H1 (cell line): ENCODE measurements at regions not wholly inside any gene's neighbourhood (a gene's known extent, or its start where the extent isn't known, plus 50 kb on each side); places are given as distances from the start of the nearest gene placed in this dataset.

Experiments used
- CTCF ChIA-PET: fragments of 300-600 bp; sonication (Branson Sonifier 250); formaldehyde crosslinking; loops from one replicate; lab custom pipeline; 2021; ENCODE audit not compliant: partially characterized antibody; lab: Charles Lee
- POLR2A ChIA-PET: fragments of 300-600 bp; sonication (Branson Sonifier 250); formaldehyde crosslinking; loops from one replicate; lab custom pipeline; 2021; ENCODE audit warnings: inconsistent platforms; ENCODE audit not compliant: partially characterized antibody; lab: Charles Lee
- DNase-seq, 2 experiments: peaks; one replicate each; pipeline versions ENCODE4 v3.0.0 to v3.0.0-alpha.2; 2010 to 2022; ENCODE audit warnings: low spot score in 2 of 2, low read depth in 1 of 2, mixed read lengths in 1 of 2
- FAIRE-seq: peaks from 2 replicates; lab custom pipeline; 2011; peaks lifted over from hg19 to GRCh38; lab: Jason Lieb, UNC
- H2AFZ ChIP-seq: 2 replicates; pipeline ENCODE4 v1.8.1; 2012; ENCODE audit warnings: low read length, inconsistent platforms
- H2AK5ac ChIP-seq: 2 replicates; pipeline ENCODE4 v1.6.1; 2013; ENCODE audit warnings: low read depth, low read length
- H2BK120ac ChIP-seq: replicated peaks from 2 replicates; pipeline ENCODE3; 2013; ENCODE audit warnings: low read depth, low read length, inconsistent platforms
- H2BK12ac ChIP-seq: 2 replicates; pipeline ENCODE4 v1.6.1; 2013; ENCODE audit warnings: low read depth, low read length
- H2BK15ac ChIP-seq: 2 replicates; pipeline ENCODE4 v1.6.1; 2013; ENCODE audit warnings: low read length
- H2BK20ac ChIP-seq: 2 replicates; pipeline ENCODE4 v1.6.1; 2013; ENCODE audit warnings: low read length
- H2BK5ac ChIP-seq: 2 replicates; pipeline ENCODE4 v1.6.1; 2013; ENCODE audit warnings: low read depth, low read length
- H3K14ac ChIP-seq: 2 replicates; pipeline ENCODE4 v1.6.1; 2013; ENCODE audit warnings: inconsistent platforms; ENCODE audit not compliant: insufficient read length
- H3K18ac ChIP-seq: 2 replicates; pipeline ENCODE4 v1.6.1; 2013; ENCODE audit warnings: low read length; ENCODE audit errors: extremely low read depth
- H3K23ac ChIP-seq: 2 replicates; pipeline ENCODE4 v1.6.1; 2013; ENCODE audit warnings: inconsistent platforms; ENCODE audit not compliant: insufficient read length
- H3K23me2 ChIP-seq: 2 replicates; pipeline ENCODE4 v1.6.1; 2013; ENCODE audit warnings: low read depth, low read length
- H3K27ac ChIP-seq: 2 replicates; pipeline ENCODE4 v1.6.1; 2011; ENCODE audit warnings: low read depth, low read length, inconsistent platforms
- H3K27me3 ChIP-seq, 4 experiments: replicated peaks in 1 of 4; 1 replicate in 1 of 4; 2 replicates in 3 of 4; pipeline versions ENCODE4 v1.6.1 to v1.8.1; 2011 to 2013; ENCODE audit warnings: low read length in 3 of 4, mild to moderate bottlenecking in 3 of 4, inconsistent platforms in 2 of 4, mixed read lengths in 2 of 4, moderate library complexity in 1 of 4; ENCODE audit not compliant: control insufficient read depth in 3 of 4, insufficient read depth in 3 of 4; ENCODE audit errors: extremely low read depth in 1 of 4
- H3K36me3 ChIP-seq, 4 experiments: 2 replicates each; pipeline versions ENCODE4 v1.6.1 to v1.8.1; 2011 to 2013; ENCODE audit warnings: mild to moderate bottlenecking in 4 of 4, low read length in 3 of 4, moderate library complexity in 2 of 4, control low read depth in 1 of 4, inconsistent platforms in 1 of 4; ENCODE audit not compliant: insufficient read depth in 4 of 4, control insufficient read depth in 2 of 4
- H3K4ac ChIP-seq: replicated peaks from 2 replicates; pipeline ENCODE3; 2013; ENCODE audit warnings: low read length, low read depth, mixed read lengths, inconsistent platforms; ENCODE audit not compliant: insufficient read length
- H3K4me1 ChIP-seq, 4 experiments: replicated peaks in 1 of 4; 1 replicate in 1 of 4; 2 replicates in 3 of 4; pipeline versions ENCODE4 v1.6.1 to v1.8.1; 2011 to 2013; ENCODE audit warnings: low read length in 3 of 4, inconsistent platforms in 2 of 4, mixed read lengths in 1 of 4; ENCODE audit not compliant: insufficient read depth in 4 of 4, control insufficient read depth in 3 of 4
- H3K4me2 ChIP-seq, 2 experiments: 2 replicates each; pipeline versions ENCODE4 v1.6.1 to v1.8.1; 2011 to 2013; ENCODE audit warnings: low read depth in 2 of 2, low read length in 2 of 2, control low read depth in 1 of 2, inconsistent platforms in 1 of 2, mild to moderate bottlenecking in 1 of 2; ENCODE audit not compliant: insufficient read depth in 1 of 2
- H3K4me3 ChIP-seq, 4 experiments: fragments of 200-600, 300-600 bp in 1 of 4; sonication (generic), shearing (Covaris generic), sonication (Bioruptor Twin) in 1 of 4; 2 replicates each; pipeline versions ENCODE4 v1.5.1 to v1.8.1; 2011 to 2016; ENCODE audit warnings: low read length in 4 of 4, low read depth in 3 of 4, control low read depth in 2 of 4, inconsistent platforms in 2 of 4, mild to moderate bottlenecking in 2 of 4, mixed read lengths in 1 of 4, moderate library complexity in 1 of 4; ENCODE audit not compliant: insufficient read depth in 2 of 4; ENCODE audit errors: extremely low read depth in 1 of 4
- H3K56ac ChIP-seq: replicated peaks from 2 replicates; pipeline ENCODE3; 2013; ENCODE audit warnings: low read depth, mild to moderate bottlenecking, mixed read lengths, low read length, inconsistent platforms; ENCODE audit not compliant: insufficient read length
- H3K79me1 ChIP-seq: 2 replicates; pipeline ENCODE4 v1.6.1; 2013; ENCODE audit warnings: low read depth, low read length, control low read depth
- H3K79me2 ChIP-seq, 2 experiments: 2 replicates each; pipeline versions ENCODE4 v1.6.1 to v1.8.1; 2012 to 2013; ENCODE audit warnings: low read length in 2 of 2, mild to moderate bottlenecking in 2 of 2, inconsistent platforms in 1 of 2; ENCODE audit not compliant: insufficient read depth in 2 of 2, control insufficient read depth in 1 of 2
- H3K9ac ChIP-seq, 4 experiments: replicated peaks in 1 of 4; 1 replicate in 1 of 4; 2 replicates in 3 of 4; pipeline versions ENCODE4 v1.6.1 to v1.8.1; 2011 to 2013; ENCODE audit warnings: low read depth in 3 of 4, low read length in 3 of 4, control low read depth in 2 of 4, mild to moderate bottlenecking in 2 of 4, moderate library complexity in 2 of 4, inconsistent platforms in 1 of 4; ENCODE audit errors: extremely low read depth in 1 of 4
- H3K9me3 ChIP-seq, 2 experiments: 2 replicates each; pipeline versions ENCODE4 v1.6.1 to v1.8.1; 2012 to 2013; ENCODE audit warnings: mild to moderate bottlenecking in 2 of 2, moderate library complexity in 2 of 2, control low read depth in 1 of 2, inconsistent platforms in 1 of 2, low read depth in 1 of 2, low read length in 1 of 2, mixed read lengths in 1 of 2; ENCODE audit not compliant: insufficient read depth in 2 of 2
- H4K20me1 ChIP-seq, 2 experiments: replicated peaks in 1 of 2; 2 replicates each; pipeline versions ENCODE3 to v1.8.1; 2011 to 2013; ENCODE audit warnings: inconsistent platforms in 2 of 2, low read length in 2 of 2, mild to moderate bottlenecking in 1 of 2; ENCODE audit not compliant: insufficient read depth in 2 of 2, control insufficient read depth in 1 of 2
- H4K5ac ChIP-seq: 2 replicates; pipeline ENCODE4 v1.6.1; 2013; ENCODE audit warnings: low read length, low read depth, mixed read lengths, inconsistent platforms; ENCODE audit not compliant: insufficient read length
- H4K8ac ChIP-seq: 2 replicates; pipeline ENCODE4 v1.8.0; 2013; ENCODE audit warnings: mild to moderate bottlenecking, moderate library complexity, low read length, inconsistent platforms; ENCODE audit not compliant: insufficient read depth; ENCODE audit errors: extremely low read depth
- H4K91ac ChIP-seq: replicated peaks from 2 replicates; pipeline ENCODE3; 2013; ENCODE audit warnings: low read length, mixed read lengths, inconsistent platforms; ENCODE audit not compliant: insufficient read length
- CBX5 ChIP-seq: fragments of 300-800, 300-1000 bp; sonication (generic); IDR thresholded peaks from 2 replicates; pipeline ENCODE4 v1.7.1; 2016; ENCODE audit warnings: antibody characterized with exemption, low read length, low read depth
- CEBPB ChIP-seq: IDR thresholded peaks from 2 replicates; pipeline ENCODE4 v1.6.1; 2012; ENCODE audit warnings: low read depth, low read length
- HDAC6 ChIP-seq: IDR thresholded peaks from one replicate; pipeline ENCODE4 v1.7.1; 2012; ENCODE audit warnings: low read depth, mild to moderate bottlenecking, inconsistent platforms, low read length, moderate library complexity
- JUN ChIP-seq: IDR thresholded peaks from 2 replicates; pipeline ENCODE4 v1.6.1; 2011; ENCODE audit warnings: low read depth, mild to moderate bottlenecking, improper control_type of control experiment, low read length
- JUND ChIP-seq: IDR thresholded peaks from 2 replicates; pipeline ENCODE4 v1.6.1; 2011; ENCODE audit warnings: mild to moderate bottlenecking, improper control_type of control experiment, low read length
- KDM1A ChIP-seq: fragments of 200-600, 300-600 bp; sonication (generic); IDR thresholded peaks from 2 replicates; pipeline ENCODE4 v1.7.1; 2016; ENCODE audit warnings: mild to moderate bottlenecking, low read length, borderline replicate concordance
- KDM4A ChIP-seq: IDR thresholded peaks from one replicate; pipeline ENCODE4 v1.7.1; 2012; ENCODE audit warnings: low read depth, mild to moderate bottlenecking, moderate library complexity, low read length, inconsistent platforms; ENCODE audit not compliant: severe bottlenecking
- POLR2A ChIP-seq, 2 experiments: IDR thresholded peaks; 1 replicate in 1 of 2; 2 replicates in 1 of 2; pipeline ENCODE4 v1.6.1; 2011; ENCODE audit warnings: low read depth in 2 of 2, low read length in 2 of 2, mild to moderate bottlenecking in 2 of 2; ENCODE audit errors: control extremely low read depth in 1 of 2
- POLR2AphosphoS5 ChIP-seq: IDR thresholded peaks from 2 replicates; pipeline ENCODE4 v1.6.1; 2011; ENCODE audit warnings: low read depth, low read length
- RFX5 ChIP-seq: IDR thresholded peaks from 2 replicates; pipeline ENCODE4 v1.6.1; 2011; ENCODE audit warnings: low read depth, low read length, improper control_type of control experiment, borderline replicate concordance
- SIN3A ChIP-seq, 2 experiments: IDR thresholded peaks in 1 of 2; conservative IDR thresholded peaks in 1 of 2; 2 replicates each; pipeline ENCODE4 v1.6.1; 2011 to 2012; ENCODE audit warnings: low read length in 2 of 2, improper control_type of control experiment in 1 of 2, low read depth in 1 of 2, mild to moderate bottlenecking in 1 of 2
- SP2 ChIP-seq: IDR thresholded peaks from 2 replicates; pipeline ENCODE4 v1.6.1; 2012; ENCODE audit warnings: mild to moderate bottlenecking, low read length, inconsistent platforms
- SRF ChIP-seq: IDR thresholded peaks from 2 replicates; pipeline ENCODE4 v1.6.1; 2011; ENCODE audit warnings: mild to moderate bottlenecking, low read depth, low read length, moderate library complexity
- TEAD4 ChIP-seq: IDR thresholded peaks from 2 replicates; pipeline ENCODE4 v1.6.1; 2012; ENCODE audit warnings: low read depth, low read length, inconsistent platforms, mixed read lengths
- YY1 ChIP-seq: IDR thresholded peaks from 2 replicates; pipeline ENCODE4 v1.6.1; 2011; ENCODE audit warnings: low read depth, mild to moderate bottlenecking, low read length
- WGBS, 2 experiments: shearing (Covaris generic) in 1 of 2; methylation state at CpG; one replicate each; pipeline versions ENCODE4 v1.1.6 to v1.1.7; 2013 to 2015; ENCODE audit warnings: low lambda C conversion rate in 2 of 2, mixed read lengths in 2 of 2, inconsistent platforms in 1 of 2, low coverage in 1 of 2, missing lambda C conversion rate in 1 of 2; ENCODE audit not compliant: insufficient replicate concordance in 2 of 2, insufficient coverage in 1 of 2, insufficient read length in 1 of 2; ENCODE audit errors: extremely low coverage in 1 of 2, missing lambda C conversion rate in 1 of 2; 5-methylcytosine and 5-hydroxymethylcytosine counted together

GRCh38 chr9:13615660-13616490, 336.4 kb upstream of the MPDZ start:
- WGBS, 2 experiments, result 86% methylated on average over 7 of the region's 7 CpGs; no CpG with 5 or more reads in 1 of the 2 experiments
- FAIRE-seq (no peak), DNase-seq (no peak)
- no peaks in the 10 kb centered on the region for H3K27me3 ChIP-seq
- H4K20me1 ChIP-seq, result no peaks in the 10 kb centered on the region
- H3K56ac ChIP-seq, result no peak overlapping the region
- no peak overlapping the region for H3K9ac ChIP-seq
- no peak overlapping the region for H3K4me2 ChIP-seq
- H3K79me2 ChIP-seq, result no peaks in the 10 kb centered on the region
- H3K14ac ChIP-seq, result no peak overlapping the region
- no peak overlapping the region for H2BK5ac ChIP-seq
- H3K18ac ChIP-seq, result no peak overlapping the region
- H3K79me1 ChIP-seq, result no peaks in the 10 kb centered on the region
- no peak overlapping the region for H2BK12ac ChIP-seq
- no peak overlapping the region for H3K4ac ChIP-seq
- H2AK5ac ChIP-seq, result no peak overlapping the region
- ChIA-PET POLR2A (no interaction called here), CTCF (no interaction called here)
- H2BK120ac ChIP-seq, result no peak overlapping the region
- no peak overlapping the region for H4K5ac ChIP-seq
- H2AFZ ChIP-seq, result no peak overlapping the region
- H4K91ac ChIP-seq, result no peak overlapping the region
- no peak overlapping the region for H2BK15ac ChIP-seq
- no peaks in the 10 kb centered on the region for H3K23me2 ChIP-seq
- no peak overlapping the region for H3K27ac ChIP-seq
- H2BK20ac ChIP-seq, result no peak overlapping the region
- H3K9me3 ChIP-seq, result no peaks in the 10 kb centered on the region
- no peak overlapping the region for H4K8ac ChIP-seq
- H3K4me1 ChIP-seq, result no peaks in the 10 kb centered on the region; a peak in 1 of 7 replicates
- H3K23ac ChIP-seq, result no peak overlapping the region
- no peak overlapping the region for H3K4me3 ChIP-seq
- no peaks in the 10 kb centered on the region for H3K36me3 ChIP-seq
- TF ChIP-seq POLR2AphosphoS5, result no peak
- no peak for TF ChIP-seq KDM1A
- no peak for TF ChIP-seq POLR2A (IDR thresholded peaks at IDR 0.05; ENCODE audit: control extremely low read depth in 1 of 2, low read depth in 2 of 2, low read length in 2 of 2)
- no peak for TF ChIP-seq JUN
- no peak for TF ChIP-seq TEAD4
- TF ChIP-seq SP2, result no peak
- no peak for TF ChIP-seq CEBPB
- TF ChIP-seq CBX5, result no peak
- TF ChIP-seq KDM4A, result no peak
- no peak for TF ChIP-seq JUND
- no peak for TF ChIP-seq YY1
- TF ChIP-seq RFX5, result no peak
- no peak for TF ChIP-seq SIN3A (conservative IDR thresholded peaks at IDR 0.05 in 1 of 2, IDR thresholded peaks at IDR 0.05 in 1 of 2; ENCODE audit: low read depth in 1 of 2, low read length in 2 of 2)
- no peak for TF ChIP-seq SRF
- no peak for TF ChIP-seq HDAC6
